IMR-90 (cell line): ENCODE measurements at regions not wholly inside any gene's neighbourhood (a gene's known extent, or its start where the extent isn't known, plus 50 kb on each side); places are given as distances from the start of the nearest gene placed in this dataset.

ENCODE experiments used
- ATAC-seq: fragments of 200-7000 bp; cut with Tn5 transposase; 2 replicates; pipeline ENCODE4 v1.9.1; 2020; ENCODE audit warnings: low read depth, mild to moderate bottlenecking, moderate library complexity
- BruUV-seq: library from RNA; stranded (reverse); fragments of 400-500 nt; replicated peaks from 2 replicates; lab custom pipeline; 2021; lab: Mats Ljungman, UMichigan
- CTCF ChIA-PET: fragments of 300-600 bp; formaldehyde crosslinking; extraction: SDS; loops from one replicate; lab custom pipeline; 2021; ENCODE audit warnings: antibody characterized with exemption; lab: Yijun Ruan, JAX
- POLR2A ChIA-PET: fragments of 300-600 bp; sonication (Branson Sonifier 250); formaldehyde crosslinking; loops from one replicate; lab custom pipeline; 2022; ENCODE audit warnings: antibody characterized with exemption; ENCODE audit not compliant: unreplicated experiment; lab: Charles Lee
- DNase-seq: peaks from one replicate; pipeline ENCODE4 v3.0.0; 2013
- H2AFZ ChIP-seq: replicated peaks from 2 replicates; pipeline ENCODE3; 2013; ENCODE audit warnings: low read length, mild to moderate bottlenecking; ENCODE audit not compliant: poor library complexity
- H2AK5ac ChIP-seq: 2 replicates; pipeline ENCODE4 v1.6.1; 2013; ENCODE audit warnings: low read depth, low read length, inconsistent platforms
- H2AK9ac ChIP-seq: replicated peaks from 2 replicates; pipeline ENCODE3; 2013; ENCODE audit warnings: mild to moderate bottlenecking, low read depth, low read length, moderate library complexity; ENCODE audit not compliant: poor library complexity
- H2BK120ac ChIP-seq: 2 replicates; pipeline ENCODE4 v1.6.1; 2013; ENCODE audit warnings: low read depth, low read length, inconsistent platforms
- H2BK15ac ChIP-seq: 3 replicates; pipeline ENCODE4 v1.6.1; 2013; ENCODE audit warnings: low read depth, low read length, inconsistent platforms
- H2BK20ac ChIP-seq: 2 replicates; pipeline ENCODE4 v1.6.1; 2013; ENCODE audit warnings: low read depth, mild to moderate bottlenecking, inconsistent platforms, low read length, moderate library complexity
- H2BK5ac ChIP-seq: 2 replicates; pipeline ENCODE4 v1.6.1; 2013; ENCODE audit warnings: mild to moderate bottlenecking, low read depth, low read length, inconsistent platforms; ENCODE audit not compliant: poor library complexity, severe bottlenecking
- H3K14ac ChIP-seq: replicated peaks from 2 replicates; pipeline ENCODE4 v1.6.1; 2013; ENCODE audit warnings: low read depth, low read length, inconsistent platforms
- H3K18ac ChIP-seq: 2 replicates; pipeline ENCODE4 v1.6.1; 2013; ENCODE audit warnings: low read depth, low read length, control low read depth
- H3K23ac ChIP-seq: 2 replicates; pipeline ENCODE4 v1.6.1; 2013; ENCODE audit warnings: low read depth, low read length, inconsistent platforms
- H3K27ac ChIP-seq: 2 replicates; pipeline ENCODE4 v1.5.1; 2013; ENCODE audit warnings: mild to moderate bottlenecking, control low read depth, low read length; ENCODE audit not compliant: insufficient read depth
- H3K27me3 ChIP-seq: 2 replicates; pipeline ENCODE4 v1.6.1; 2013; ENCODE audit warnings: low read length; ENCODE audit not compliant: control insufficient read depth, insufficient read depth
- H3K36me3 ChIP-seq: 2 replicates; pipeline ENCODE4 v1.6.1; 2013; ENCODE audit warnings: low read length, mixed read lengths; ENCODE audit not compliant: control insufficient read depth, insufficient read depth
- H3K4ac ChIP-seq: 2 replicates; pipeline ENCODE4 v1.6.1; 2013; ENCODE audit warnings: low read depth, low read length, inconsistent platforms
- H3K4me1 ChIP-seq: 2 replicates; pipeline ENCODE4 v1.6.1; 2013; ENCODE audit warnings: low read length, mixed read lengths; ENCODE audit not compliant: control insufficient read depth, insufficient read depth
- H3K4me2 ChIP-seq: 2 replicates; pipeline ENCODE4 v1.6.1; 2013; ENCODE audit warnings: low read depth, mild to moderate bottlenecking, control low read depth, low read length, moderate library complexity
- H3K4me3 ChIP-seq: 2 replicates; pipeline ENCODE4 v1.5.1; 2013; ENCODE audit warnings: low read depth, mild to moderate bottlenecking, control low read depth, low read length, moderate library complexity; ENCODE audit not compliant: insufficient read depth
- H3K56ac ChIP-seq: 2 replicates; pipeline ENCODE4 v1.6.1; 2013; ENCODE audit warnings: low read length, inconsistent platforms; ENCODE audit not compliant: insufficient read depth; ENCODE audit errors: extremely low read depth
- H3K79me1 ChIP-seq, 2 experiments: 2 replicates each; pipeline ENCODE4 v1.6.1; 2013; ENCODE audit warnings: low read length in 2 of 2, inconsistent platforms in 1 of 2, low read depth in 1 of 2
- H3K9ac ChIP-seq: 2 replicates; pipeline ENCODE4 v1.6.1; 2013; ENCODE audit warnings: low read depth, low read length, control low read depth
- H3K9me1 ChIP-seq: 2 replicates; pipeline ENCODE4 v1.6.1; 2013; ENCODE audit warnings: low read length, inconsistent platforms; ENCODE audit not compliant: insufficient read depth
- H3K9me3 ChIP-seq: 2 replicates; pipeline ENCODE4 v1.6.1; 2013; ENCODE audit warnings: low read length; ENCODE audit not compliant: control insufficient read depth, insufficient read depth
- H4K20me1 ChIP-seq: 2 replicates; pipeline ENCODE4 v1.6.1; 2013; ENCODE audit warnings: low read length, inconsistent platforms; ENCODE audit not compliant: insufficient read depth
- H4K5ac ChIP-seq: 2 replicates; pipeline ENCODE4 v1.6.1; 2013; ENCODE audit warnings: mild to moderate bottlenecking, low read depth, low read length, control low read depth
- H4K8ac ChIP-seq, 2 experiments: 2 replicates each; pipeline ENCODE4 v1.6.1; 2013; ENCODE audit warnings: low read depth in 2 of 2, low read length in 2 of 2, control low read depth in 1 of 2, inconsistent platforms in 1 of 2
- H4K91ac ChIP-seq: 2 replicates; pipeline ENCODE4 v1.6.1; 2013; ENCODE audit warnings: low read depth, low read length, inconsistent platforms; ENCODE audit not compliant: insufficient read depth
- BHLHE40 ChIP-seq: fragments of 150-350 bp; IDR thresholded peaks from 2 replicates; pipeline ENCODE4 v1.6.1; 2016; ENCODE audit warnings: mild to moderate bottlenecking, low read depth, low read length
- CEBPB ChIP-seq: IDR thresholded peaks from 2 replicates; pipeline ENCODE4 v1.6.1; 2012; ENCODE audit warnings: low read depth, low read length, improper control_type of control experiment
- CHD1 ChIP-seq: IDR thresholded peaks from 2 replicates; pipeline ENCODE4 v1.6.1; 2012; ENCODE audit warnings: low read depth, low read length, improper control_type of control experiment
- FOS ChIP-seq: fragments of 150-350 bp; IDR thresholded peaks from 2 replicates; pipeline ENCODE4 v1.6.1; 2016; ENCODE audit warnings: low read depth, low read length
- MAFK ChIP-seq: IDR thresholded peaks from 2 replicates; pipeline ENCODE4 v1.6.1; 2012; ENCODE audit warnings: low read depth, low read length, improper control_type of control experiment
- MAZ ChIP-seq: IDR thresholded peaks from 2 replicates; pipeline ENCODE4 v1.6.1; 2012; ENCODE audit warnings: low read depth, mild to moderate bottlenecking, low read length, improper control_type of control experiment, moderate library complexity, borderline replicate concordance
- MXI1 ChIP-seq: IDR thresholded peaks from 2 replicates; pipeline ENCODE4 v1.6.1; 2012; ENCODE audit warnings: low read depth, mild to moderate bottlenecking, low read length, moderate library complexity, borderline replicate concordance
- NFE2L2 ChIP-seq: fragments of 150-350 bp; IDR thresholded peaks from 2 replicates; pipeline ENCODE4 v1.6.1; 2016; ENCODE audit warnings: low read depth, mild to moderate bottlenecking, low read length
- POLR2A ChIP-seq: IDR thresholded peaks from 2 replicates; pipeline ENCODE4 v1.6.1; 2012; ENCODE audit warnings: mild to moderate bottlenecking, low read depth, low read length
- RAD21 ChIP-seq: IDR thresholded peaks from 2 replicates; pipeline ENCODE4 v1.6.1; 2012; ENCODE audit warnings: low read length, improper control_type of control experiment
- RCOR1 ChIP-seq: IDR thresholded peaks from 2 replicates; pipeline ENCODE4 v1.6.1; 2012; ENCODE audit warnings: mild to moderate bottlenecking, low read length, improper control_type of control experiment; ENCODE audit not compliant: insufficient replicate concordance
- RFX5 ChIP-seq: IDR thresholded peaks from 2 replicates; pipeline ENCODE4 v1.8.0; 2012; ENCODE audit warnings: low read depth, mild to moderate bottlenecking, low read length, moderate library complexity
- SMC3 ChIP-seq: fragments of 150-350 bp; IDR thresholded peaks from 2 replicates; pipeline ENCODE4 v1.6.1; 2016; ENCODE audit warnings: low read depth, mild to moderate bottlenecking, antibody characterized with exemption, low read length, moderate library complexity
- WGBS, 2 experiments: methylation state at CpG; one replicate each; pipeline versions ENCODE4 v1.1.5 to v1.1.7; 2013; ENCODE audit warnings: missing lambda C conversion rate in 2 of 2; ENCODE audit not compliant: insufficient read length in 1 of 2; ENCODE audit errors: extremely low coverage in 2 of 2; 5-methylcytosine and 5-hydroxymethylcytosine counted together
- dilution Hi-C: fragments of 300-500 bp; cut with HindIII; formaldehyde crosslinking; loops from one replicate; pipeline ENCODE4 v1.14.3; 2018; ENCODE audit warnings: low sequenced_read_pairs; ENCODE audit not compliant: unreplicated experiment
- in situ Hi-C: fragments of 300-500 bp; cut with MboI; formaldehyde crosslinking; loops from 3 replicates; pipeline ENCODE4 v1.14.3; 2019; ENCODE audit warnings: low sequenced_read_pairs, inconsistent platforms, mixed read lengths
- intact Hi-C: fragments of 100-400 bp; cut with micrococcal nuclease; formaldehyde crosslinking; loops from 2 replicates; pipeline ENCODE4 v1.10.0; 2022
- TF ChIP-seq, protein P1 (sequence below): fragments of 150-350 bp; IDR thresholded peaks from 2 replicates; pipeline ENCODE4 v1.6.1; 2017; ENCODE audit warnings: mild to moderate bottlenecking, antibody characterized with exemption, low read length, low read depth
- TF ChIP-seq, protein P2 (sequence below): conservative IDR thresholded peaks from 2 replicates; pipeline ENCODE4 v1.5.1; 2012; ENCODE audit warnings: mild to moderate bottlenecking, low read depth, low read length, improper control_type of control experiment
- TF ChIP-seq, protein P3 (sequence below): fragments of 150-350 bp; IDR thresholded peaks from 2 replicates; pipeline ENCODE4 v1.6.1; 2016; ENCODE audit warnings: low read depth, mild to moderate bottlenecking, low read length, moderate library complexity, borderline replicate concordance

DNA sequence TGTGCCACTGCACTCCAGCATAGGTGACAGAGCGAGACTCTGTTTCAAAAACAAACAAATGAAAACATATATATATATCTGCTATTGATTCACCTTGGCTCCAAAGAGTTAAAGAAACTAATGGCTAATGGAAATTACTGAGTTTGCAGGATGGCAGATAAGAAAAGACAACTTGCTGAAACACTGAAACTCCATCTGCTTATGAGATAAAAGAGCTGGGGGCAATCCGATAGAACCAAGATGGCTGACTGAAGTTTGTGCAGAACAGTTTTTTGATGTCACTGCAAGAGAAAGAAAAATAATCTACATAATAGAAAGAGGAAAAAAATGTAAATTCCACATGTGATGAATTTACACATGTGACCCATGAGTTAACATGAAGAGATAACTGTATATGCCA is 88.2 kb downstream of the LRATD1 start:
- Histone ChIP-seq H2BK120ac (no peak overlapping the region), H2BK15ac (no peak overlapping the region), H3K4ac (no peak overlapping the region), H3K9me3 (no peaks in the 10 kb centered on the region), H3K4me2 (no peak overlapping the region), H4K8ac (no peak overlapping the region), H2AK9ac (no peak overlapping the region), H3K18ac (no peak overlapping the region), H3K23ac (no peak overlapping the region), H3K4me1 (no peaks in the 10 kb centered on the region), H3K9ac (no peak overlapping the region), H2AFZ (no peak overlapping the region), H3K27ac (no peak overlapping the region), H3K36me3 (no peaks in the 10 kb centered on the region), H3K27me3 (no peaks in the 10 kb centered on the region), H2AK5ac (no peak overlapping the region), H2BK5ac (no peak overlapping the region), H3K9me1 (no peaks in the 10 kb centered on the region), H3K56ac (no peak overlapping the region), H4K20me1 (no peaks in the 10 kb centered on the region), H4K91ac (no peak overlapping the region), H3K14ac (no peak overlapping the region), H4K5ac (no peak overlapping the region), H3K79me1 (no peaks in the 10 kb centered on the region), H3K4me3 (no peak overlapping the region), H2BK20ac (no peak overlapping the region)
- ChIA-PET CTCF (no interaction called here), POLR2A (no interaction called here)
- intact Hi-C loops (no loop called here), dilution Hi-C loops (no loop called here), in situ Hi-C loops (no loop called here)
- no CpG with 5 or more reads among the region's 2 CpGs for WGBS, 2 experiments
- BruUV-seq: no TSS peak
- TF ChIP-seq FOS (no peak), BHLHE40 (no peak), MAZ (no peak), RAD21 (no peak), CHD1 (no peak), MXI1 (no peak), RFX5 (no peak), NFE2L2 (no peak), SMC3 (no peak), POLR2A (no peak), RCOR1 (no peak), CEBPB (no peak), MAFK (no peak)
- TF ChIP-seq, protein P1, sequence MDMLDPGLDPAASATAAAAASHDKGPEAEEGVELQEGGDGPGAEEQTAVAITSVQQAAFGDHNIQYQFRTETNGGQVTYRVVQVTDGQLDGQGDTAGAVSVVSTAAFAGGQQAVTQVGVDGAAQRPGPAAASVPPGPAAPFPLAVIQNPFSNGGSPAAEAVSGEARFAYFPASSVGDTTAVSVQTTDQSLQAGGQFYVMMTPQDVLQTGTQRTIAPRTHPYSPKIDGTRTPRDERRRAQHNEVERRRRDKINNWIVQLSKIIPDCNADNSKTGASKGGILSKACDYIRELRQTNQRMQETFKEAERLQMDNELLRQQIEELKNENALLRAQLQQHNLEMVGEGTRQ: no peak
- TF ChIP-seq, protein P2, sequence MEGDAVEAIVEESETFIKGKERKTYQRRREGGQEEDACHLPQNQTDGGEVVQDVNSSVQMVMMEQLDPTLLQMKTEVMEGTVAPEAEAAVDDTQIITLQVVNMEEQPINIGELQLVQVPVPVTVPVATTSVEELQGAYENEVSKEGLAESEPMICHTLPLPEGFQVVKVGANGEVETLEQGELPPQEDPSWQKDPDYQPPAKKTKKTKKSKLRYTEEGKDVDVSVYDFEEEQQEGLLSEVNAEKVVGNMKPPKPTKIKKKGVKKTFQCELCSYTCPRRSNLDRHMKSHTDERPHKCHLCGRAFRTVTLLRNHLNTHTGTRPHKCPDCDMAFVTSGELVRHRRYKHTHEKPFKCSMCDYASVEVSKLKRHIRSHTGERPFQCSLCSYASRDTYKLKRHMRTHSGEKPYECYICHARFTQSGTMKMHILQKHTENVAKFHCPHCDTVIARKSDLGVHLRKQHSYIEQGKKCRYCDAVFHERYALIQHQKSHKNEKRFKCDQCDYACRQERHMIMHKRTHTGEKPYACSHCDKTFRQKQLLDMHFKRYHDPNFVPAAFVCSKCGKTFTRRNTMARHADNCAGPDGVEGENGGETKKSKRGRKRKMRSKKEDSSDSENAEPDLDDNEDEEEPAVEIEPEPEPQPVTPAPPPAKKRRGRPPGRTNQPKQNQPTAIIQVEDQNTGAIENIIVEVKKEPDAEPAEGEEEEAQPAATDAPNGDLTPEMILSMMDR: no peak
- TF ChIP-seq, protein P3, sequence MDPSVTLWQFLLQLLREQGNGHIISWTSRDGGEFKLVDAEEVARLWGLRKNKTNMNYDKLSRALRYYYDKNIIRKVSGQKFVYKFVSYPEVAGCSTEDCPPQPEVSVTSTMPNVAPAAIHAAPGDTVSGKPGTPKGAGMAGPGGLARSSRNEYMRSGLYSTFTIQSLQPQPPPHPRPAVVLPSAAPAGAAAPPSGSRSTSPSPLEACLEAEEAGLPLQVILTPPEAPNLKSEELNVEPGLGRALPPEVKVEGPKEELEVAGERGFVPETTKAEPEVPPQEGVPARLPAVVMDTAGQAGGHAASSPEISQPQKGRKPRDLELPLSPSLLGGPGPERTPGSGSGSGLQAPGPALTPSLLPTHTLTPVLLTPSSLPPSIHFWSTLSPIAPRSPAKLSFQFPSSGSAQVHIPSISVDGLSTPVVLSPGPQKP: no peak
- ATAC-seq (no peak), DNase-seq (no peak)
